Effector CD8-positive, alpha-beta T cell (primary cell): ENCODE measurements at regions not wholly inside any gene's neighbourhood (a gene's known extent, or its start where the extent isn't known, plus 50 kb on each side); places are given as distances from the start of the nearest gene placed in this dataset.

ENCODE experiments used
- DNase-seq: peaks from one replicate; lab custom pipeline; 2025; lab: John Stamatoyannopoulos, UW

- no peak for DNase-seq
These were observed 52.6 kb upstream of the ASB17 start for GRCh38 chr1:75984781-75985180.

- DNase-seq: no peak
These were observed 53.6 kb upstream of the ASB17 start for GRCh38 chr1:75985827-75986226.

- DNase-seq: no peak
These were observed 54.3 kb upstream of the ASB17 start for GRCh38 chr1:75986478-75986877.

GRCh38 chr1:75989121-75989520, 56.9 kb upstream of the ASB17 start:
- no peak for DNase-seq

- DNase-seq: no peak
These were observed 58.5 kb upstream of the ASB17 start for GRCh38 chr1:75990686-75991085.

GRCh38 chr1:75991497-75992114, 59.4 kb upstream of the ASB17 start:
- DNase-seq: peak; percentile 65

DNA sequence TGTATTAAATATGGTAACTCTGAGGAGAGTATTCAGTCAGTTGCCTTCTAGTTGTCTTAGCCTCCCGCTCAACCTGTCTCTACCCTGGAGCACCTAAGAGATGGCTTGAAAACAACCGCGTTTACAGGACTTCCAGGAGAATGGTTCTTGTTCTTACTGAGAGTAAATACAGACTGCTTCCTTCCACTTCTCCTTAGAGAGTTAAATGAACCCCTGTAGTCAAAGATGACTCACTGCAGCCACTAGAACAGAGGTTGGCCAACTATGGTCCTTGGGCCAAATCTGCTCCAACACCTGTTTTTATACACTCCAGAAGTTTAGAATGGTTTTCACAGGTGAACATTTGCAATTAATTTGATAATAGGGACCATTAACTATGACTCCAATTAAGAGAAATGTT, 60.1 kb upstream of the ASB17 start:
- no peak for DNase-seq

DNA sequence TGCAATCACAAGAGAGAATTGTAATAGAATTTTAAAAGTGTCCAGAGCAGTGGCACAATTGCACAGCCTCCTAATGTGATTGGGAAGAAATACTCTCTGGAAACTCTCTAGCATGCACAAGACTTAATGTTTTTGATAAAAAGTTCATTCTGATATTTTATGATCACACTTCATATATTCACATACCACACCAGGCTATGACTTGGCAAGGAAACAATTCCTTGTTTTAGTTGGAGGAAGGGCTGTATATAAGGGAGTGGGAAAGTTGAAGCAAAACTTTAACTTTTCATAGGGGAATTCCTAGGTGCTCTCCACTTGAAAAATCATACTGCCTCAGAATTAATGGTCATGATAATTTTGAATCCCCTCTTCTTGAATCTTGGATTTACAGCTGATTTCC, 61.5 kb upstream of the ASB17 start:
- DNase-seq: no peak

DNA sequence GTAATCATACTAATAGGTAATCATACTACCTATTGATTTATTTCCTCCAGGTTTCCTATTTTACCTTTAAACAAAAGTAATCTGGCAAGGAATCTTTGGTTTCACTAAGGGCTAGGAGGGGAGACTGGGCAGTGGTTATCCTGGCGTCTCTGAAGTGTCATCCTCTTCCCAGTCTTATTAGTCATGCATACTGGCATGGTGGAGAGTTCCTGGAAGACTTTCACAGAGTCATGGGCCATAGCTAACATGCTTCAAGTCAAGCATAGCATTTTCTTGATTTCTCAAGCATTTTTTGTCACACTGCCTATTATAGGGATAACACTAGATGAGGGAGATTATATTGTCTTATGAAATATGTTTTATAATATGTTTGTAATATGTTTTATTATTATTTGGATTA, 64.0 kb upstream of the ASB17 start:
- DNase-seq: no peak

DNA sequence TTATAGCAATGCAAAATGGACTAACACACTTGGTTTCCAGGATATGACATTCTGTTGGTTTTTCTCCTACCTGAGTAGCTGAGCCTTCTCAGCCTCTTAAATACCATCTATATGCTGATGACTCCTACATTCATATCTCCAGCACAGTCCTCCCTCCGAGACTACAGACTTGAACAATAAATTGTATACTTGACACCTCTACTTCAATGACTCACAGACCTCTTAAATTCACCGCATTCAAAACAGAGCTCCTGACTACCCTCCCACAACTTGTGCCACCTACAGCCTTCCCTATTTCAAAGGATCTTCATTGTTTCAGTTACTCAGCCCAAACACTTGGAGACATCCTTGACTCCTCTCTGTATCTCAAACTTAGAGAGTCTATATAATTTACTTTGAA, 66.8 kb upstream of the ASB17 start:
- no peak for DNase-seq

DNA sequence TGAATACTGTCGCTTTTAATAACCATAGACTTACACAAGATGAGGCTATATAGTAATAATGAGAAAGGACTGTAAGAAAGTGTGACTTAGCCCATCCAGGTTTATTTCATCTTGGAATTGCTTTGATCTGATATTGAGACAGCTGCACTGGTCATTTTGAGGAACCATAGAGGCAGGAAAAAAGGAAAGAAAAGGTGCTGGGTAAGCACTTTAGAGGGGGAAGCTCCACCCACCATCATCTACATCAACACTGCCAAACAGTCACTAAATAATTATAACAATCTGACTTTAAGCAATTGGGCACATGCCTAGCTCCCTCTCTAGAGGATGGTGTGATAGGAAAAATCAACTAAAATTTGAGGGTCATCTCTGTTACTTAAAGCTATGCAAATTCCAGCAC, 70.6 kb upstream of the ST6GALNAC3 start:
- no peak for DNase-seq

DNA sequence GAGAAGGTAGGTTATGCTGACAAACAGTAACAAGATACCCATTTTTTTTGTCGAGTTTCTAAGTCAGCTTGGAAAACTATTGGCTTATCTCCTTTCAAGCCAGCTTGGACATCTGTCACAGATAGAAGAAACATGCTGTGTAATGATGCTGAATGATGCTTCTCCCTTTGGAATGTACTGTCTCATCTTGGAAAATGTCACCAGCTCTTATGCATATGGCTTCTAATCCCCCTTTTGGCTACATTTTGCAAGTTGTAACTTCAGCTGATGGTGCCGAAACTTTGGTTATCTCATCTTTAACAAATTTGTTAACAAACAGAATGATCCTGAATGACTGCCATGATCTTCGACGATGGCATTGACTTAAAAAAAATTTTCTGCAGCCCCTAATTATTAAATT, 68.8 kb upstream of the ST6GALNAC3 start:
- DNase-seq: no peak

GRCh38 chr1:76006234-76006633, 68.3 kb upstream of the ST6GALNAC3 start:
- DNase-seq: no peak

DNA sequence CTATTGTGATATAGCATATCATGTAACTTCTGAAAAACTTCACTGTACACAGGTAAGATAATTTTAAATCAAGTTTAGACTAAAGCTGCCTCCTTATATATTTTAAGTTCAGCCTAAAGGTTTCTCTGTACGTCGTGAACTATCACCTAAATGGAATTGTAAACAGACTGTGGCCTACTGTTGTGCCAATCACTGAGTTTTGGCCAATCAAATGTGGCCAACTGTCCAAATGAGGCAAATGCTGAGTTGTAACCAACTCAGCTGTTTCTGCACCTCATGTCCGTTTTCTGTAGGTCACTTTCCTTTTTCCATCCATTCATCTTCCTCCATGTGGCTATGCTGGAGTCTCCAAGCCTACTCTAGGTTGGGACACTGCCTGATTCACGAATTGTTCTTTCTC, 63.7 kb upstream of the ST6GALNAC3 start:
- no peak for DNase-seq

DNA sequence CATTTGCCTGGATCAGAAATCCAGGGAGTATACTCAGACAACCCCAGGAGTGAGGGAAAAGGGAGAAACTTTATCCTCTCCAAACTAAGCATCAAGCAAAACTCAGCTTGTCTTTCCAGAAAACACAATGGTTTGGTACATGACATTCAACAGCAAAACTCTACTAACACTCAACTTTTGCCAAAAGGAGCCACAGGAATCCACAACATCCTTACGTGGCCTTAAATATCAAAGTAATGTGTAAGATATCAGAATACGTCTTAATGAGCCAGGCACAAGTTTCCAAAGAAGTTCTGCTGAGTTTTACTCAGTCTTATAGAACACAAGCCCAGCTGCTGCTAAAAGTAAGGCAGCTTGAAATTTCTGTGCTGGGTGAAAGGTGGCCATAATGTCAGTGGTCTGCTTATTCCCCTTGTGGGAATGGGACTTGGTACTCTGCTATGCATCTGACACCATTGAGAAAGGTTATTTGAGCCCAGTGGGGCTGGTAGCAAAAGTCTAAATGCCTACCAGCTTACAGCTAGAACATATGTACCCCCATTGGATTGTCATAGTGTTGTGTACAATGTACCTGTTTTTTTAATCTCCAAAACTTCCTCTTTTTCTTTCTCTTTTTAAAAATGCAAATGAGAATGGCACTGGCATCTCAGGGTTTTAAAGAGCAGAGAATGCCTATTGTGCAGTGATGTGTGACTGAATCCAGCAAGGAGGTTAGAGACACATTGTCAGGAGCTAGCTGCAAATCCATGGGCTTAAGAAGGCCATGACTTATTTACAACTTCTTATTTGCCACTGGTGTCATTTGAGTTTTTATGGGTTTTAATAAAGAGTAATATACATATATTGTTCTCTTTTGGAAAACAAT, 62.0 kb upstream of the ST6GALNAC3 start:
- DNase-seq: no peak

DNA sequence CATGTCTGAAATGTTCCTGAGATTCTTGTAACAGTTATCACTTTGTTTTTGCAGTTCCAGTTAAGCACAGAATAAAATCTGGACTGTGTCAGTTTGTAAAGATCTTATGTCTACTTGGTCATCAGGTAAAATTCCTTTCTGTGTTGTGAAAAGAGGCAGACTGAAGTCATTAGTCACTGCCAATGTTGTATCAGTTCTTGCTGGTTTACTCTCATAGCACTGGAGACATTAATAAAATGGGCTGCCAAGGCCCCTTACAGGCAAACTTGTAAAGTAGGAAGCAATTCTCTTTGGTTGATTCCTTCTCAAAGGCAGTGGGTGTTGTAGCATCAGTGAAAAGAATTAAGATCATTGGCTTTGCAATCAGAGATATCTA, 61.4 kb upstream of the ST6GALNAC3 start:
- no peak for DNase-seq

GRCh38 chr1:76015478-76016103, 59.0 kb upstream of the ST6GALNAC3 start:
- no peak for DNase-seq

GRCh38 chr1:76018045-76018444, 56.5 kb upstream of the ST6GALNAC3 start:
- DNase-seq: no peak

- no peak for DNase-seq
These were observed 52.7 kb upstream of the ST6GALNAC3 start for GRCh38 chr1:76021846-76022245.

GRCh38 chr1:76023669-76024435, 50.7 kb upstream of the ST6GALNAC3 start:
- DNase-seq: no peak
